ENCODE measurements at regions not wholly inside any gene's neighbourhood (a gene's known extent, or its start where the extent isn't known, plus 50 kb on each side); places are given as distances from the start of the nearest gene placed in this dataset.

DNA sequence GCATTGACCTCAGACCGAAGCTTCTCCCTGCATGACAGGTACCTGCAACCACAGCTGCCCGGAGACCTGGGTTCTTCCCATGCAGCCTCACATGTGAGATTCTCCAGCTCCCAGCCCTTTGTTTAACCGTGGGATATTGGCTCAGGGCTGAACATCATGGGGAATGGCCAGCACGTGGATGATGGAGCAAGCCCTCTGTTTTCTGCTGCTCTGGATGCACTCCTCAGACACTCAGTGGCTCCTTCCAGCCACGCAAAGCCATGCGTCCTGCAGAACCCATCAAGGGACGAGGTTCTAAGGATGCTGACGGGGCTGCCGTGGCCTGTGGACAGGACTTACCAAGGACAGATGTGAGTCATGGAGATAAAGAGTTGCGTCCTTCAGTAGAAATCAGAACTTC, 639.1 kb downstream of the BRD1 start (continued):
- TF ChIP-seq ZNF687 (CRISPR knock-in tag; IDR thresholded peaks at IDR 0.05) (no peak), ZBTB38 (CRISPR knock-in tag; IDR thresholded peaks at IDR 0.05) (no peak), ZNF331 (CRISPR knock-in tag; IDR thresholded peaks at IDR 0.05) (no peak), ZNF282 (IDR thresholded peaks at IDR 0.05; ENCODE audit: partially characterized antibody) (no peak), FOXO1 (CRISPR knock-in tag; IDR thresholded peaks at IDR 0.05) (no peak), ZBTB21 (CRISPR knock-in tag; IDR thresholded peaks at IDR 0.05) (no peak), ZNF556 (CRISPR knock-in tag; IDR thresholded peaks at IDR 0.05; ENCODE audit: borderline replicate concordance) (no peak), ESRRA (CRISPR knock-in tag; IDR thresholded peaks at IDR 0.05; ENCODE audit: low read depth) (no peak)
- TF ChIP-seq, protein P1, sequence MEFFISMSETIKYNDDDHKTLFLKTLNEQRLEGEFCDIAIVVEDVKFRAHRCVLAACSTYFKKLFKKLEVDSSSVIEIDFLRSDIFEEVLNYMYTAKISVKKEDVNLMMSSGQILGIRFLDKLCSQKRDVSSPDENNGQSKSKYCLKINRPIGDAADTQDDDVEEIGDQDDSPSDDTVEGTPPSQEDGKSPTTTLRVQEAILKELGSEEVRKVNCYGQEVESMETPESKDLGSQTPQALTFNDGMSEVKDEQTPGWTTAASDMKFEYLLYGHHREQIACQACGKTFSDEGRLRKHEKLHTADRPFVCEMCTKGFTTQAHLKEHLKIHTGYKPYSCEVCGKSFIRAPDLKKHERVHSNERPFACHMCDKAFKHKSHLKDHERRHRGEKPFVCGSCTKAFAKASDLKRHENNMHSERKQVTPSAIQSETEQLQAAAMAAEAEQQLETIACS (CRISPR knock-in tag; IDR thresholded peaks at IDR 0.05), result no peak

GRCh38 chr22:49188091-49188490, 639.6 kb downstream of the BRD1 start:
- H3K9ac ChIP-seq (ENCODE audit: insufficient read depth, low read depth, low read length), result no peak overlapping the region
- DNase-seq (ENCODE audit: low spot score), result no peak
- ATAC-seq, result no peak
- no peak overlapping the region for H3K4me3 ChIP-seq (replicated peaks in 1 of 3; ENCODE audit: insufficient read depth in 1 of 3, low read depth in 2 of 3, low read length in 3 of 3)
- H3K27ac ChIP-seq (ENCODE audit: extremely low read length, insufficient read depth, low read length), result no peak overlapping the region
- H2AFZ ChIP-seq (ENCODE audit: low read length), result no peak overlapping the region
- ChIA-PET CTCF (ENCODE audit: low intra/inter-chr PET ratio, low total read pairs) (no interaction called here), POLR2A (no interaction called here)
- in situ Hi-C loops (cut with HindIII; ENCODE audit: extremely low pct_ligation_motif_present, low pct_unique_long_range_greater_than_20kb) (no loop called here), intact Hi-C loops (cut with micrococcal nuclease; ENCODE audit: unreplicated experiment) (no loop called here)
- peaks cover 1 to 22% of the 10 kb centered on the region in 2 experiments; a peak in 4 of 5 replicates for H3K27me3 ChIP-seq (ENCODE audit: control insufficient read depth in 1 of 2, insufficient read depth in 2 of 2, low read length in 2 of 2)
- 7% methylated on average over 8 of the region's 8 CpGs for WGBS (ENCODE audit: low lambda C conversion rate)
- peaks cover 14% of the 10 kb centered on the region for H3K4me1 ChIP-seq (ENCODE audit: insufficient read depth, low read length)
- no TSS peak for BruUV-seq (replicated peaks)
- H3K36me3 ChIP-seq (replicated peaks in 1 of 2; ENCODE audit: control insufficient read depth in 1 of 2, insufficient read depth in 2 of 2, low read length in 2 of 2), result no peaks in the 10 kb centered on the region
- no peak for TF ChIP-seq ZNF260 (CRISPR knock-in tag; IDR thresholded peaks at IDR 0.05; ENCODE audit: borderline replicate concordance, low read depth)
- H3K4me2 ChIP-seq (ENCODE audit: low read depth, low read length), result no peak overlapping the region
- peaks cover 7% of the 10 kb centered on the region; the same call in 1 of the 2 replicates for H3K9me3 ChIP-seq (ENCODE audit: low read length)
- no peak for FAIRE-seq
- no peaks in the 10 kb centered on the region for H3K79me2 ChIP-seq (ENCODE audit: insufficient read depth, low read length)
- H4K20me1 ChIP-seq (ENCODE audit: insufficient read depth, low read length), result peaks cover 3% of the 10 kb centered on the region; the same call in 1 of the 2 replicates

All from HepG2 (cell line).